Glutamatergic neuron (in vitro differentiated cells): ENCODE measurements at regions not wholly inside any gene's neighbourhood (a gene's known extent, or its start where the extent isn't known, plus 50 kb on each side); places are given as distances from the start of the nearest gene placed in this dataset.

Source experiments
- DNase-seq: peaks from one replicate; pipeline ENCODE4 v3.0.0; 2022
- H3K27ac Mint-ChIP-seq: one replicate; pipeline ENCODE4 v1.8.0; 2020; ENCODE audit warnings: mild to moderate bottlenecking, mixed read lengths, inconsistent platforms; ENCODE audit not compliant: unreplicated experiment
- H3K27me3 Mint-ChIP-seq: one replicate; pipeline ENCODE4 v1.8.0; 2020; ENCODE audit warnings: mild to moderate bottlenecking, moderate library complexity, mixed read lengths, inconsistent platforms; ENCODE audit not compliant: unreplicated experiment
- H3K36me3 Mint-ChIP-seq: one replicate; pipeline ENCODE4 v1.8.0; 2020; ENCODE audit warnings: mild to moderate bottlenecking, mixed read lengths, inconsistent platforms; ENCODE audit not compliant: unreplicated experiment
- H3K4me1 Mint-ChIP-seq: one replicate; pipeline ENCODE4 v1.8.0; 2020; ENCODE audit warnings: mild to moderate bottlenecking, low read depth, mixed read lengths, inconsistent platforms; ENCODE audit not compliant: unreplicated experiment
- H3K4me3 Mint-ChIP-seq: one replicate; pipeline ENCODE4 v1.8.0; 2020; ENCODE audit warnings: mild to moderate bottlenecking, mixed read lengths, inconsistent platforms; ENCODE audit not compliant: unreplicated experiment
- H3K9me3 Mint-ChIP-seq: one replicate; pipeline ENCODE4 v1.8.0; 2020; ENCODE audit warnings: mild to moderate bottlenecking, moderate library complexity, mixed read lengths, inconsistent platforms; ENCODE audit not compliant: unreplicated experiment
- TF ChIP-seq, protein P1 (sequence below): fragments of 200-600 bp; sonication (generic); IDR thresholded peaks from one replicate; pipeline ENCODE4 v1.5.0; 2021; ENCODE audit not compliant: partially characterized antibody, unreplicated experiment

GRCh38 chr9:86459191-86459590 is 105.0 kb upstream of the TUT7 start:
- Mint-ChIP-seq H3K9me3 (no peaks in the 10 kb centered on the region), H3K4me3 (no peak overlapping the region)

GRCh38 chr9:86458191-86458855 is 104.1 kb upstream of the TUT7 start:
- no peaks in the 10 kb centered on the region for H3K27me3 Mint-ChIP-seq

More at GRCh38 chr9:86459191-86459590, 105.0 kb upstream of the TUT7 start:
- Mint-ChIP-seq H3K4me1 (no peaks in the 10 kb centered on the region), H3K27me3 (no peaks in the 10 kb centered on the region), H3K36me3 (no peaks in the 10 kb centered on the region), H3K27ac (no peak overlapping the region)
- DNase-seq: no peak
- TF ChIP-seq, protein P1, sequence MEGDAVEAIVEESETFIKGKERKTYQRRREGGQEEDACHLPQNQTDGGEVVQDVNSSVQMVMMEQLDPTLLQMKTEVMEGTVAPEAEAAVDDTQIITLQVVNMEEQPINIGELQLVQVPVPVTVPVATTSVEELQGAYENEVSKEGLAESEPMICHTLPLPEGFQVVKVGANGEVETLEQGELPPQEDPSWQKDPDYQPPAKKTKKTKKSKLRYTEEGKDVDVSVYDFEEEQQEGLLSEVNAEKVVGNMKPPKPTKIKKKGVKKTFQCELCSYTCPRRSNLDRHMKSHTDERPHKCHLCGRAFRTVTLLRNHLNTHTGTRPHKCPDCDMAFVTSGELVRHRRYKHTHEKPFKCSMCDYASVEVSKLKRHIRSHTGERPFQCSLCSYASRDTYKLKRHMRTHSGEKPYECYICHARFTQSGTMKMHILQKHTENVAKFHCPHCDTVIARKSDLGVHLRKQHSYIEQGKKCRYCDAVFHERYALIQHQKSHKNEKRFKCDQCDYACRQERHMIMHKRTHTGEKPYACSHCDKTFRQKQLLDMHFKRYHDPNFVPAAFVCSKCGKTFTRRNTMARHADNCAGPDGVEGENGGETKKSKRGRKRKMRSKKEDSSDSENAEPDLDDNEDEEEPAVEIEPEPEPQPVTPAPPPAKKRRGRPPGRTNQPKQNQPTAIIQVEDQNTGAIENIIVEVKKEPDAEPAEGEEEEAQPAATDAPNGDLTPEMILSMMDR: no peak

DNA sequence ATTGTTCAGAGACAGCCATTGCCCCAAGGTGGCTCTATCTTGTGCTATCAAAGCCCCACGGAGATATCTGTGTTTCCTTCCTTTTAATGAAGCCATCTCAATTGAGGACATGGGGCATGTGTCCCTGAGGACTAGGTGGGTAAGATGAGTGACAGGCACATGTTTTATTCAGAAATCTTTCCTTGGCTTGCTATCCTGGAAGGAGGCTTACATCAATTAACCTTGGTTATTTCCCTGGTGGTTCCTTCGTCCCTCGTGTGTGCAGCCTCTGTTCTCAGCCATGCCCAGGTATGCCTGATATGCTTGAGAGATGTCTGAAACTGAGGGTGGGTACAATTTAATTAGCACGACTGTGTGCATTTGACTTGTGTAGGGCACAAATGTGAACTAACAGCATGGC is 102.2 kb upstream of the TUT7 start:
- H3K4me3 Mint-ChIP-seq: no peak overlapping the region
- H3K27ac Mint-ChIP-seq: no peak overlapping the region
- H3K9me3 Mint-ChIP-seq: no peaks in the 10 kb centered on the region
- H3K36me3 Mint-ChIP-seq: no peaks in the 10 kb centered on the region
- no peaks in the 10 kb centered on the region for H3K27me3 Mint-ChIP-seq
- no peaks in the 10 kb centered on the region for H3K4me1 Mint-ChIP-seq
- TF ChIP-seq, protein P1: no peak
- DNase-seq: no peak

More at GRCh38 chr9:86458191-86458855, 104.1 kb upstream of the TUT7 start:
- H3K27ac Mint-ChIP-seq: no peak overlapping the region
- H3K36me3 Mint-ChIP-seq: no peaks in the 10 kb centered on the region
- H3K4me1 Mint-ChIP-seq: no peaks in the 10 kb centered on the region
- DNase-seq: no peak
- no peak overlapping the region for H3K4me3 Mint-ChIP-seq
- H3K9me3 Mint-ChIP-seq: no peaks in the 10 kb centered on the region
- TF ChIP-seq, protein P1: no peak

DNA sequence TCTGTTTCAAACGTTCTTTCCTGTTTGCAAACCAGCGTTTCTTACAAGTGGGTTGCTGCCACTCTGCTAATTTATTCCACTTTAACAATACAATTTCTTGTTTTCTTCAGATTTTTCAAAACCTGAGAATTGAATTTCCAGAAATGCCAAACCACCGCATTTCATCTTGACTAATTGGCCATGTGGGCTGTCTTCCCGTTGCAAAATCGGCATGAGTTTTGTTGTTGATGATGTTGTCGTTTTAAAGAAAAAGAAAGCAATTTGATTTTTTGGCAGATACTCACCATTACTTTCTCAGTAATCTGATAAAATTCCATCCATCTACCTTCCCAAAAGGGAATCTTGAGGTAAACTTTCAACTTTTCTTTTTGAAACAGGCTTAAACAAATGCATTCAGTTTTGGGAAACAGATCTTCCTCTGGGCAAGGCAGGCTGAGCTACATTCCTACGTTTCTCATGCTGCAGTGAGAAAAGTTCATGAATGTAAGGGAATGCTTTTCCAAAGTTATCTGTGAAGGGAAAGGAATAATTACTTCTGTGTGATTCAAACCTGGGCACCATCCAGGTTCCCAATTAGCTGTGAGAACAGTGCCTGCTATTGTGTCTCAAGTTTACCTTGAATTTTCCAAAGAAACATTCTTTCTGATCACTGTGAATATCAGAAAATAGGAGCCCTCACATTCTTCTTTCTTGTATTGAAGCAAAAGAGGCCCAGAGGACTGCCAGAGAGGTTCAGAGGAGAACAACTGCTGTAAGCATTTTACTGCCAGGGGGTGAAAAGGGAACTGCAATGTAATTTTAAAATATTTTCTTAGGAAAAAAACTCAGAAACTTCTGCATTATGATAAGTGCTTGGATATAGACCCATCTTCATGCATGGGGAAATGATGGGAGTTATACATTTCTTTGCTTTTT is 100.7 kb upstream of the TUT7 start:
- H3K4me1 Mint-ChIP-seq: no peaks in the 10 kb centered on the region
- H3K9me3 Mint-ChIP-seq: no peaks in the 10 kb centered on the region
- no peak overlapping the region for H3K4me3 Mint-ChIP-seq
- no peak for DNase-seq
- H3K36me3 Mint-ChIP-seq: no peaks in the 10 kb centered on the region
- TF ChIP-seq, protein P1: no peak
- H3K27ac Mint-ChIP-seq: no peak overlapping the region
- H3K27me3 Mint-ChIP-seq: no peaks in the 10 kb centered on the region
